RWPE1 (cell line): ENCODE measurements at regions not wholly inside any gene's neighbourhood (a gene's known extent, or its start where the extent isn't known, plus 50 kb on each side); places are given as distances from the start of the nearest gene placed in this dataset.
"Not testable (repeated sequence)": the region's sequence is repeated elsewhere in the genome, so short reads cannot be mapped to it uniquely, and the experiment has no call there.

ENCODE experiments used
- CTCF ChIA-PET: fragments of 350-600 bp; sonication (Branson Sonifier 250); formaldehyde crosslinking; extraction: SDS; loops from one replicate; lab custom pipeline; 2021; lab: Yijun Ruan, JAX
- POLR2A ChIA-PET: fragments of 400-600 bp; formaldehyde crosslinking; extraction: SDS; loops from one replicate; lab custom pipeline; 2020; ENCODE audit warnings: antibody characterized with exemption; ENCODE audit not compliant: low non-redundant PET; lab: Yijun Ruan, JAX
- DNase-seq: peaks from one replicate; pipeline ENCODE4 v3.0.0; 2012; ENCODE audit warnings: low spot score
- H3K27ac ChIP-seq: fragments of 450-650 bp; 2 replicates; pipeline ENCODE4 v1.5.1; 2017
- TF ChIP-seq, protein P1 (sequence below): fragments of 450-650 bp; conservative IDR thresholded peaks from 2 replicates; pipeline ENCODE4 v1.5.1; 2017; ENCODE audit warnings: low read depth, mild to moderate bottlenecking

DNA sequence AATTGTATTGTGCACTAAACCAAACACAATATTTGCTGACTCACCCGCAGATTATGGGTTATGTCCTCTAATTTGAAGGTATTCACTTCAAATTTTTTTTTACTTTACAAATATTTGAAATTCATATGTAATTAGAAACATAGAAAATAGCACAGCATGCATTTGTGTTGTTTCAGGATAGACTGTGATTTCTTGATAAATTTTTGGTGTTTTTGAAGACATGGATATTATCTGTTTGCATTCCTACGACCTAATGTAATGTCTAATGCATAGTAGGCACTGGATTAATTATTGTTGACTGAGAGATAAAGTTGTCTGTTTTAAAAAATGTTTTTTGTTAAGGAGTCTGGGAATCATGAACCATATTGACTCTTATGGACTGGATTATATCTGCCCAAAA lies 850.2 kb downstream of the BRINP3 start:
- TF ChIP-seq, protein P1, sequence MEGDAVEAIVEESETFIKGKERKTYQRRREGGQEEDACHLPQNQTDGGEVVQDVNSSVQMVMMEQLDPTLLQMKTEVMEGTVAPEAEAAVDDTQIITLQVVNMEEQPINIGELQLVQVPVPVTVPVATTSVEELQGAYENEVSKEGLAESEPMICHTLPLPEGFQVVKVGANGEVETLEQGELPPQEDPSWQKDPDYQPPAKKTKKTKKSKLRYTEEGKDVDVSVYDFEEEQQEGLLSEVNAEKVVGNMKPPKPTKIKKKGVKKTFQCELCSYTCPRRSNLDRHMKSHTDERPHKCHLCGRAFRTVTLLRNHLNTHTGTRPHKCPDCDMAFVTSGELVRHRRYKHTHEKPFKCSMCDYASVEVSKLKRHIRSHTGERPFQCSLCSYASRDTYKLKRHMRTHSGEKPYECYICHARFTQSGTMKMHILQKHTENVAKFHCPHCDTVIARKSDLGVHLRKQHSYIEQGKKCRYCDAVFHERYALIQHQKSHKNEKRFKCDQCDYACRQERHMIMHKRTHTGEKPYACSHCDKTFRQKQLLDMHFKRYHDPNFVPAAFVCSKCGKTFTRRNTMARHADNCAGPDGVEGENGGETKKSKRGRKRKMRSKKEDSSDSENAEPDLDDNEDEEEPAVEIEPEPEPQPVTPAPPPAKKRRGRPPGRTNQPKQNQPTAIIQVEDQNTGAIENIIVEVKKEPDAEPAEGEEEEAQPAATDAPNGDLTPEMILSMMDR = no peak

DNA sequence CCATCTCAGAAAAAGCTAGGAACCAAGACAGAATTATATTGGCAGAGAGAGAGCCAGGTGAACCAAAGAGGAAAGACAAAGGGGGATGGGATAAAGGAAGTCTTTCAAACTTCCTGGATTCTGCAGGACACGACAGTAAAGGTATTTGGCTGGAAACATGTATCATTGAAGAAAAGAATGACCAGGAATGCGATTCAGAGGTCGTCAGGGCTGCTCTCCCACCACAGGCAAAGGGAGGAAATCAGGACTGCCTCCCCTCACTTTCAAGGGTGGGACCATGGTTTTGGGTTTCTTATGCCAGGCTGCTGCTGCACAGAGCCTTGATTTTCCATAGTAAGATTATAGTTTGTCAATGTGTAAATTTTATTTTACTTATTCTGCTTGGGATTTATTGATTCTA lies 848.8 kb downstream of the BRINP3 start:
- H3K27ac ChIP-seq = no peak overlapping the region
- no peak for DNase-seq
- CTCF ChIA-PET = no interaction called here
- POLR2A ChIA-PET = interaction anchor here (0.7 kb wide), 1 partner anchor 14 kb away, joined by 3 read pairs; no protein-coding TSS in a partner anchor
- TF ChIP-seq, protein P1 = no peak

More for the DNA sequence above, 850.2 kb downstream of the BRINP3 start:
- no peak overlapping the region for H3K27ac ChIP-seq
- ChIA-PET POLR2A (no interaction called here), CTCF (interaction anchor here (0.5 kb wide), 1 partner anchor 358 kb away, joined by 3 read pairs; no protein-coding TSS in a partner anchor)
- DNase-seq = no peak

DNA sequence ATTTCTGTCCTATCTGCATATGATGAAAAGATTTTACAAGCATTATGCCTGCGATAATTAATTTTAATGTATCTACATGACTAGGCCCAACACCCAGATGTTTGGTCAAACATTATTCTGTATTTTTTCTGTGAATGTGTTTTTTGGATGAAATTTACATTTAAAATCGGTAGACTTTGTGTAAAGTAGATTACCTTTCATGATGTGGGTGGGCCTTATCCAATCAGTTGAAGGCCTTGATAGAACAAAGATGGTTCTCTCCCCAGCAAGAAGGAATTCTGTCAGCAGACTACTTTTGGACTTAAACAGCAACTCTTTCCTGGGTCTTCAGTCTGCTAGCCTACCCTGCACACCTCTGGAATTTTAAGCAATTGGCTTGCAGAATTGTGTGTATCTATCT lies 844.0 kb downstream of the BRINP3 start:
- no peak overlapping the region for H3K27ac ChIP-seq
- DNase-seq = no peak
- ChIA-PET CTCF (no interaction called here), POLR2A (no interaction called here)
- TF ChIP-seq, protein P1 = no peak

DNA sequence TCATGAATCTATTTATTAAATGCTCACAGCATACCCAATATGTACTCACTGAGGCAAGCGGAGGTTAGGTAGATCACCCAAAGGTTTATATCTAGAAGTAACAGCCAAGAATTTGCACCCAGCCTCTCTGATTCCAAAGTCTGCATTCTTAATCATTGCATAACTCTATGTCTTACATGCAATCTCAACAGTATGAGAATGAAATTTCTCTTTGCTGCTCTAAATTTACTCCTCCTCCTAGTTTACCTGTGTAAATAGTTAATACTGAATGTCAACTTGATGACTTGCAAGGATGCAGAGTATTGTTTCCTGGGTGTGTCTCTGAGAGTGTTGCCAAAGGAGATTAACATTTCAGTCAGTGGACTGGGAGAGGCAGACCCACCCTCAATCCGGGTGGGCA lies 840.6 kb downstream of the BRINP3 start:
- CTCF ChIA-PET = no interaction called here
- no peak overlapping the region for H3K27ac ChIP-seq
- POLR2A ChIA-PET = no interaction called here
- TF ChIP-seq, protein P1 = no peak
- no peak for DNase-seq

DNA sequence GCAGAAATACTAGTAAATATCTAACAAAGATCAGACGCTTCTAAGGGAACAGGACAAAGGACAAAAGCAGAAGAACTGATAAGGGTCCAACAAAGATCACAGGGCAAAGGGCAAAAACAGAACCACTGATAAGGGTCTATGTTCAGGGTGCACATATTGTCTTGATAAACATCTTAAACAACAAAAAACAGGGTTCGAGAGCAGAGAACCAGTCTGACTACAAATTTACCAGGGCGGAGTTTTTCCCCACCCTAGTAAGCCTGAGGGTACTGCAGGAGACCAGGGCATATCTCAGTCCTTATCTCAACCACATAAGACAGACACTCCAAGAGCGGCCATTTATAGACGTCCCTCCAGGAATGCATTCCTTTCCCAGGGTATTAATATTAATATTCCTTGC lies 833.5 kb downstream of the BRINP3 start:
- H3K27ac ChIP-seq, DNase-seq, POLR2A ChIA-PET: not testable (repeated sequence)
- CTCF ChIA-PET = interaction anchor here (0.6 kb wide), 1 partner anchor 11 kb away, joined by 3 read pairs; no protein-coding TSS in a partner anchor

DNA sequence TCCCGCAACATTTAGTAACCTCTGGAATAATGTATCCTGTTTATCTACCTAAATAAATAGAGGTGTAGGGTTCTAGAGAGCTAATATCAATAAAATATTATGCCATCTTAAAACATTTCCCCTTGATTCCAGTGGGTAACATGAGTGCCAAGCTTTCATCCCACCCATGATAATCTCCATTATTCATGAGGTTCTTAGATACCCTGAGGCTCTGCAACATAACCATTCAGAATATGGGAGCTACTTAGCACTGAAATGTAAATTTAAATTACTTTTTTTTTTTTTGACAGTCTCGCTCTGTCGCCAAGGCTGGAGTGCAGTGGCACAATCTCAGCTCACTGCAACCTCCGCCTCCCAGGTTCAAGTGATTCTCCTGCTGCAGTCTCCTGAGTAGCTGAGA lies 832.7 kb downstream of the BRINP3 start:
- DNase-seq = no peak
- ChIA-PET POLR2A (no interaction called here), CTCF (interaction anchor here (0.6 kb wide), 1 partner anchor 10 kb away, joined by 3 read pairs; no protein-coding TSS in a partner anchor)
- no peak overlapping the region for H3K27ac ChIP-seq
- TF ChIP-seq, protein P1 = no peak

DNA sequence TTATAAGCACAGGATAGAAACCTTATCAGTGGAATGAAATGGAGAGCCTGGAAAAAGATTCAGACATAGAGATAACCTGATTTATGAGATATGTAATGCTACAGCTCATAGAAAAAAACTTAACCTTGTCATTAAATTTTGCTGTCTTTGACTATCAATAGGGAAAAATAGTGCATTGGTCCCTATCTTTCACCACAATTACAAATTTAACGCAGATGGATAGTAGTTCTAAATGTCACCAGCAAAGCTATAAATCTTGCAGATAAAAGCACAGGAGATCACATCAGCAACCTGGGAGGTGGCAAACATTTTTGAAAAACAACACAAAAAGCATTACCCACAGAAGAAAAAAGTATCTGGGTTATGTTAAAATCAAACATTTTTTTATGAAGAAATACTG lies 831.6 kb downstream of the BRINP3 start:
- no peak for DNase-seq
- H3K27ac ChIP-seq = no peak overlapping the region
- TF ChIP-seq, protein P1 = no peak
- CTCF ChIA-PET = no interaction called here
- POLR2A ChIA-PET = no interaction called here
